Gastrocnemius medialis (tissue), 4 donors: ENCODE measurements at regions not wholly inside any gene's neighbourhood (a gene's known extent, or its start where the extent isn't known, plus 50 kb on each side); places are given as distances from the start of the nearest gene placed in this dataset.

ENCODE experiments used
- POLR2A ChIP-seq, 2 donors: fragments of 450-650 bp; IDR thresholded peaks; one replicate each; pipeline ENCODE4 v1.6.1; 2017; ENCODE audit warnings: antibody characterized with exemption in 2 of 2, mild to moderate bottlenecking in 2 of 2, moderate library complexity in 2 of 2
- TF ChIP-seq, protein P1 (sequence below), 5 experiments: fragments of 450-650 bp in 3 of 5; fragments of 200-600 bp in 2 of 5; sonication (generic) in 2 of 5; IDR thresholded peaks in 4 of 5; conservative IDR thresholded peaks in 1 of 5; 1 replicate in 4 of 5; 2 replicates in 1 of 5; pipeline ENCODE4 v1.5.1; 2016 to 2019; ENCODE audit warnings: antibody characterized with exemption in 5 of 5, mild to moderate bottlenecking in 3 of 5, moderate library complexity in 3 of 5

GRCh38 chr22:49396817-49397216 is 430.9 kb downstream of the BRD1 start:
- TF ChIP-seq, protein P1, sequence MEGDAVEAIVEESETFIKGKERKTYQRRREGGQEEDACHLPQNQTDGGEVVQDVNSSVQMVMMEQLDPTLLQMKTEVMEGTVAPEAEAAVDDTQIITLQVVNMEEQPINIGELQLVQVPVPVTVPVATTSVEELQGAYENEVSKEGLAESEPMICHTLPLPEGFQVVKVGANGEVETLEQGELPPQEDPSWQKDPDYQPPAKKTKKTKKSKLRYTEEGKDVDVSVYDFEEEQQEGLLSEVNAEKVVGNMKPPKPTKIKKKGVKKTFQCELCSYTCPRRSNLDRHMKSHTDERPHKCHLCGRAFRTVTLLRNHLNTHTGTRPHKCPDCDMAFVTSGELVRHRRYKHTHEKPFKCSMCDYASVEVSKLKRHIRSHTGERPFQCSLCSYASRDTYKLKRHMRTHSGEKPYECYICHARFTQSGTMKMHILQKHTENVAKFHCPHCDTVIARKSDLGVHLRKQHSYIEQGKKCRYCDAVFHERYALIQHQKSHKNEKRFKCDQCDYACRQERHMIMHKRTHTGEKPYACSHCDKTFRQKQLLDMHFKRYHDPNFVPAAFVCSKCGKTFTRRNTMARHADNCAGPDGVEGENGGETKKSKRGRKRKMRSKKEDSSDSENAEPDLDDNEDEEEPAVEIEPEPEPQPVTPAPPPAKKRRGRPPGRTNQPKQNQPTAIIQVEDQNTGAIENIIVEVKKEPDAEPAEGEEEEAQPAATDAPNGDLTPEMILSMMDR (IDR thresholded peaks at IDR 0.05 in 4 of 5, conservative IDR thresholded peaks at IDR 0.05 in 1 of 5) = no peak
- TF ChIP-seq POLR2A (IDR thresholded peaks at IDR 0.05) = no peak
